HG02678 (cell line): ENCODE measurements at regions not wholly inside any gene's neighbourhood (a gene's known extent, or its start where the extent isn't known, plus 50 kb on each side); places are given as distances from the start of the nearest gene placed in this dataset.

Experiments used
- ATAC-seq: cut with Tn5 transposase; IDR thresholded peaks from one replicate; pipeline ENCODE4 v1.9.1; 2021; ENCODE audit warnings: mild to moderate bottlenecking, moderate library complexity; ENCODE audit not compliant: unreplicated experiment

GRCh38 chr2:147657086-147658000 is 187.5 kb upstream of the ACVR2A start:
- ATAC-seq, result peak; percentile 50

GRCh38 chr2:147649998-147650397 is 194.8 kb upstream of the ACVR2A start:
- no peak for ATAC-seq

- no peak for ATAC-seq
These were observed 195.5 kb upstream of the ACVR2A start for GRCh38 chr2:147649286-147649685.

GRCh38 chr2:147648471-147648870 is 196.4 kb upstream of the ACVR2A start:
- ATAC-seq, result no peak

GRCh38 chr2:147647816-147648215 is 197.0 kb upstream of the ACVR2A start:
- no peak for ATAC-seq

- no peak for ATAC-seq
These were observed 197.9 kb upstream of the ACVR2A start for GRCh38 chr2:147646818-147647468.

- ATAC-seq, result no peak
These were observed 200.3 kb upstream of the ACVR2A start for GRCh38 chr2:147644491-147644890.

- ATAC-seq, result no peak
These were observed 202.1 kb upstream of the ACVR2A start for GRCh38 chr2:147642765-147643164.

- ATAC-seq, result no peak
These were observed 203.2 kb upstream of the ACVR2A start for GRCh38 chr2:147641651-147642050.

GRCh38 chr2:147639891-147640290 is 204.9 kb upstream of the ACVR2A start:
- peak; percentile 79 for ATAC-seq

GRCh38 chr2:147639386-147639785 is 205.4 kb upstream of the ACVR2A start:
- ATAC-seq, result no peak

GRCh38 chr2:147636886-147637285 is 207.9 kb upstream of the ACVR2A start:
- ATAC-seq, result no peak

GRCh38 chr2:147636238-147636882 is 208.5 kb upstream of the ACVR2A start:
- no peak for ATAC-seq

GRCh38 chr2:147634826-147635225 is 210.0 kb upstream of the ACVR2A start:
- no peak for ATAC-seq

GRCh38 chr2:147632198-147632597 is 212.6 kb upstream of the ACVR2A start:
- ATAC-seq, result no peak

GRCh38 chr2:147631294-147631693 is 213.5 kb upstream of the ACVR2A start:
- ATAC-seq, result no peak

- no peak for ATAC-seq
These were observed 214.2 kb upstream of the ACVR2A start for GRCh38 chr2:147630585-147630984.

GRCh38 chr2:147628971-147629421 is 215.8 kb upstream of the ACVR2A start:
- ATAC-seq, result peak; percentile 52

GRCh38 chr2:147623328-147623727 is 221.5 kb upstream of the ACVR2A start:
- peak; percentile 91 for ATAC-seq

GRCh38 chr2:147621656-147622197 is 223.1 kb upstream of the ACVR2A start:
- no peak for ATAC-seq

- no peak for ATAC-seq
These were observed 225.0 kb upstream of the ACVR2A start for GRCh38 chr2:147619808-147620207.
